GM19328 (cell line): ENCODE measurements at regions not wholly inside any gene's neighbourhood (a gene's known extent, or its start where the extent isn't known, plus 50 kb on each side); places are given as distances from the start of the nearest gene placed in this dataset.
"Not testable (repeated sequence)": the region's sequence is repeated elsewhere in the genome, so short reads cannot be mapped to it uniquely, and the experiment has no call there.

Source experiments
- ATAC-seq: cut with Tn5 transposase; IDR thresholded peaks from one replicate; pipeline ENCODE4 v1.9.1; 2021; ENCODE audit warnings: mild to moderate bottlenecking, moderate library complexity; ENCODE audit not compliant: unreplicated experiment

DNA sequence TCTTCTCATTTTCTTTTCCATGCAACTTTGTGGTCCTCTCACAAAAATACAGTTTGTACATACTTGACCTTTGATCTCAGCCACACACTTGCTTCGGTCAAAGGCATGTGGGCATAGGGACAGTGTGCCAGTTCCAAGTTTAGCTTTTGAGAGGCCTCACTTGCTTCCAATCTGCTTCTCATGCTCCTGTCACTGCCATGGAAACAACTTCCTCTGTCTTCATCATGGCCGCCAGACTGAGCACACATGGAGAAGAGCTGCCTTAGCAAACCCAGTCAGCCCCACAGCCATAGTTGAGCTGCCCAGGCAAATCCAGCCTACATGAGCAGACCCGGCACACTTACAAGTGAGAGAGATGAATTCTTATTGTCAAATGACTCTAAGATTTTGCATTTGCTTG is 138.2 kb upstream of the TUSC1 start:
- ATAC-seq = no peak

DNA sequence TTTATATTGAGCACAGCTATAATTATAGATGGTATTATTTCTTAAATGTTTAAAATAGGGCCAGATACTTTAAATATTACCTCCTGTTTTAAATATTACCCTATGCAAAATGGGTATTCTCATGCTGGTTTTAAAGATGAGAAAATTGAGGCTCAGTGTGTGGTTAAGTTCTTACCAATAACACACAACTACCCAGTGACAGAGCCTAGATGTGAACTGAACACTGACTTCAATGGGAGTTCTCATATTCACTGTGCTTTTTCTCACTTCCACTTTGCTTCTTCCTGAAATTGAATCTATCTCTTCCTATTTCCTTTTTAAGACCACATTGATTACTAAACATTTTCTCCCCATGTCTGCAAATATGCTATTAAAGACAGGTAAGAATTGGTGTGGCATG is 135.8 kb upstream of the TUSC1 start:
- no peak for ATAC-seq

DNA sequence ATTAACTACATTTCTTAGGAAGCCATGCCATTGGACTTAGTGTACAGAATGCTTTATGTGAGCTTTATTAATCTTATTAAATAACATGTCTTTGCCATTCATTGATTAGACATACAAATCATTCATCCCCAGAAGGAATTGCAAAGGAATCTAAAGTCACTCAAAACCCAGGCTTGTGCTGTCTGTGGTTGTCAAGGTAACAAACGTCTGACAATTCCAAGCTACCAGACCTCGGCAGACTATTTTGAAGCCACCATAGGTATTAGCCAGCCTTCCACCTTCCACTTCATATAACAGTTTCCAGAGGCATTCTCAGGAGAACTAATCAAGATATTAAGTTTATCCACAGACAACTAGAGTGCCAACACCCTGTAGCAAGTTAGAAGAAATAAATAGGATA is 135.2 kb upstream of the TUSC1 start:
- ATAC-seq = no peak

DNA sequence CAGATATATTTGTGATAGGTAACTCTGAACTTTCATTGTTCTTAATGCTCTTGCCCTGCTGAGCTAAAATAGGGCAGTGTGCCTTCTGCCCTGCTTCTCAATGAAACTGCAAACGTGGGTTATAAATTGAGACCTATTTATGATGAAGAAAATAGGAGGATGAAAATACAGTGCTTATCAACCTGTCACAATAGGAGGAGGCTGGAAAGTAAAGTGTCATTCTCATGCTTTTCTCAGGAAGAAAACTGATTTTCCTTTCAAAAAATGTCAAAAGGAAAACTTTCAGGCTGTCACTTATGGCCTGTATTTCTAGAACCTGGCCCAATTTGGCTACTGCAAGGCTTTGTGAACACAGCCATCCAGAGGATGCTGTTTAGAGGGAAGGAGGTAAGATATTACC is 130.3 kb upstream of the TUSC1 start:
- ATAC-seq = no peak

DNA sequence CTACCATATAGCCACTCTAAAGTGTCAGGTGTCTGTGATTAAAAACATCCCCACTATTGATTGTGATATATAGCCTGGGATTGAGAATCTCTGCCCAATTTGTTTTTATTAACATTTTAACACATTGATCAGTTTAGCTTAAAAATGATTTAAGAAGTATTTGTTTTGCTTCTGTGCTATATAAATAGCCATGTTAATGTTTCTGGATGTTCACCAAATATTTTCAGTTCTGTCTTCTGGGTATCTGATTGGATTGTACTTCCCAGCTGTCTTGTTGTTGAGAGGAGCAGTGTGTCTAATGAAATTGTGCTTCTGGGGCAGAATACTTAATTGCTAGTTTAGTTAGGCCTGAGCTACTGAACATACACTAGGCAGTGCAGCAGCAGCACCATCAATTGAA is 126.6 kb upstream of the TUSC1 start:
- ATAC-seq = no peak

DNA sequence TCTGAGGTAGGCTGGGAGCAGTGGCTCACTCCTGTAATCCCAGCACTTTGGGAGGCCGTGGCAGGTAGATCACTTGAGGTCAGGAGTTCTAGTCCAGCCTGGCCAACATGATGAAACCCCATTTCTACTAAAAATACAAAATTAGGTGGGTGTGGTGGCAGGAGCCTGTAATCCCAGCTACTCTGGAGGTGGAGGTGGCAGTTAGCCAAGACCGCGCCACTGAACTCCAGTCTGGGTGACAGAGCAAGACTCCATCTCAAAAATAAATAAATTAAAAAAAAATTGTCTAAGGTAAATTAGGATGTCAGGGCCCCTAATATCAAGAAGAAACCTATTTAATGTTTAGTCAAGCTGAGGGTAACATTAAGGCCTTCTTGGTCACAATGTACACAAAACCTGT is 123.7 kb upstream of the TUSC1 start:
- not testable (repeated sequence) for ATAC-seq

DNA sequence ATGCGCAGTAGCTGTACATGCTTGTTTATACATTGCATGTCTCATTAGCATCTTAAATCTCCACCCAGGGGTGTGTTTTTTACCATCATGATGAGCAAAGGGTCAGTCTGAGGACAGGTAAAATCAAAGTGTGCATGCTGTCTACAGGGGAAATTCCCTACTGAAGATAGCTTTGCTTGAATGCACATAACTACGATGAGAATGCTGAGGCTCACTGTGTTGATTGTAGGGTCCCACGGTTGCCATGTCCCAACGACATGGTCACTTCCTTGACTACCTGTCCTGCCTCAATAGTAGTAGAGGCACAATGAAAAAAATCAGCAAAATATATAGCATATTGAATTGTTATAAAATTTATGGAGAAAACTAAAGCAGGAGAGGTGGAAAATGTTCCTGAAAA is 95.6 kb upstream of the TUSC1 start:
- ATAC-seq = no peak

DNA sequence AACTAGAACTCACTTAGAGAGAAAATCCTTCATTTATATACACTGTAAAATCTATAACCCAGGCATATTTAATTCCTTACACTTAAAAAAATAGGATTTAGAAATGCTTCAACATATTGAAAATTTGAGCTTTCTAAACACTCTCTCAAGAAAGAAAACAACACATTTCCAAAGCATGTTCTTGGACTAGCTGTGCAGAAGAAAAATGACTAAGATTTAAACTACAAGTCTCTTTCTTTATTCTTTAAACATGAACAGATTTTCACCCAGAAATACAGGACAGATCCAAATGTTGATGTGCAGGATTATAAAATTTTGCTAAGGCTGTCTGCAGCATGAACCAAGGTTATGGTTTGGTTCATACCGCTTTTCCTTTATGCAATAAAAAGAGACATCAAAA is 77.7 kb upstream of the TUSC1 start:
- no peak for ATAC-seq

DNA sequence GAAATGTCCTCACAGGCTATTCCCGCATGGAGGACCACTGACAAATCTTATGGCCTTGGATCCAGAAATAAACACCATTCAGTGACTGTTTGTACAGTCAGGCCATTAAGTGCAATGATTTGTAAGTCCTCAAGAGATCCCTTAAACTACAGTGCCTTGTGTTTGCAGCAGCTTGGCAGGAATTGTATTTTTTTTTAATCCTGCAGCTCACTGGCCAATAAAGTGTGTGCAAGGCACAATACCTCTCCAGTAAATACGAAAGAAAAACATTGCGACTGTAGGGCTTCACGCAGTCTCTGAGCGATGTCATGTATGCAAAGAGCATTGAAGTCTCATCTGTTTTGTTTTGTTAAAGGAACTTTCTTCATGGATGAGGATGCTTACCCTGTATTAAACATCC is 74.2 kb upstream of the TUSC1 start:
- ATAC-seq = no peak

DNA sequence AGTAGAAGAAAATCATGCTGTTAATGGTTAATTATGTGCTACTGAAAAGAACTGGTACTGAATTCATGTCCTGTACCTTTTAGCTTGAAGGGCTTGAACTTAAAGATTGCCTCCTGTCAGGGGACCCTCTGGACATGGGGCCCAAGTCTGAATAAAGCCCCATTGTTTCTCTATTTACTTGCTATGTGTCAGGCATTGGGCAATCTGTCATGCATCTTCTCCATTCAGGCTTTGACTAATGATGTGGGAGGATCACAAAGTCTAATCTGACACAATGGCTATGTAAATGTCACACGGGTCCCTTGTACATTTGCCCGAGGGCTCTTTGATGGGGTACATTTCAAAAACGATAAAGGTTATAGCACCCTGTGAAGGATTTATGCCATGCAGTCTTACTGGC is 64.0 kb upstream of the TUSC1 start:
- ATAC-seq = no peak

DNA sequence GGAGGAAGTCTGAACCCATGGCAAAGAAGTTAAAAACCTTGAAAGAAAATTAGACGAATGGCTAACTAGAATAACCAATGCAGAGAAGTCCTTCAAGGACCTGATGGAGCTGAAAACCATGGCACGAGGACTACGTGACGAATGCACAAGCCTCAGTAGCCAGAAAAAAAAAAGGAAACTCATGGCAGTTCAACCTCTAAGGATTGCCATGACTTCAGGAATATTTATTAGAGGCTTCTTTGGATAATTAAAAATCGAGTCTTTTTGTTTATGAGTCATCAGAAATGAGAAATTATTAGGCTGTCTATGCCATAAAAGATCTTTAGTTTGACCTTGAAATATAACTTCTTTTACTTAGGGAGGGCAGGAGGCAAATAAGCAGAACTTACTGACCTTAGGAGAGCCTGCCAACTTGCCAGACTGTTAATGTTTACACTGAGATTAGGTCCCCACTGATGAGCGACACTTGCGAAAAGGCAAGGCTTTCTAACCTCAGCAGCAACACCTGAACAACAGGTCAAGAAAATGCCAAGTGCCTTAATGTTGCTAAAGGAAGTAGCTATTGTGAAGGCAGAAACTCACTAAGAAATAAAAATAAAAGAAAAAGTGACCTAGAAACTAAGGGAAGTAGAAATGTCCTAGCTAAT is 55.2 kb upstream of the TUSC1 start:
- ATAC-seq = no peak

DNA sequence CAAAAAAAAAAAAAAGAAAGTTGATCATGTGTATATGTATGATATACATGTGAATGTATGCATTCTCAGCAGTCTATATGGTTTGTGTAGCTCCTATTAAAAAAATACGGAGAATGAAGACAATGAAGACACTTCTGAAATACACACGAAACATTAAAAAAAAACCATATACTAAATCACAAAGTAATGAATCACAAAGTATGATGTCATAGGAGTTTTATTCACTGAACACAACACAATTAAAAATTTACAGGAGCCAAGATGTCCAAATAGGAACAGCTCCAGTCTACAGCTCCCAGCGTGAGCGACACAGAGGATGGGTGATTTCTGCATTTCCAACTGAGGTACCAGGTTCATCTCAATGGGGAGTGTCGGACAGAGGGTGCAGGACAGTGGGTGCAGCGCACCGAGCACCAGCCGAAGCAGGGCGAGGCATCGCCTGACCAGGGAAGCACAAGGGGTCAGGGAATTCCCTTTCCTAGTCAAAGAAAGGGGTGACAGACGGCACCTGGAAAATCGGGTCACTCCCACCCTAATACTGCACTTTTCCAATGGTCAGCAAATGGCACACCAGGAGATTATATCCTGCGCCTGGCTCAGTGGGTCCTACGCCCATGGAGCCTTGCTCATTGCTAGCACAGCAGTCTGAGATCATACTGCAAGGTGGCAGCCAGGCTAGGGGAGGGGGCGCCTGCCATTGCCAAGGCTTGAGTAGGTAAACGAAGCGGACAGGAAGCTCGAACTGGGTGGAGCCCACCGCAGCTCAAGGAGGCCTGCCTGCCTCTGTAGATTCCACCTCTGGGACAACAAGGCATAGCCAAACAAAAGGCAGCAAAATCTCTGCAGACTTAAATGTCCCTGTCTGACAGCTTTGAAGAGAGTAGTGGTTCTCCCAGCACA is 53.9 kb upstream of the TUSC1 start:
- ATAC-seq = not testable (repeated sequence)
